HL-60 (cell line): ENCODE measurements at regions not wholly inside any gene's neighbourhood (a gene's known extent, or its start where the extent isn't known, plus 50 kb on each side); places are given as distances from the start of the nearest gene placed in this dataset.

Experiments
- DNase-seq, 2 experiments: peaks; one replicate each; pipeline ENCODE4 v3.0.0-alpha.2; 2010 to 2020; ENCODE audit warnings: low read depth in 1 of 2, low spot score in 1 of 2
- H3K27ac ChIP-seq: fragments of 250-450 bp; sonication (Bioruptor Pico); replicated peaks from 2 replicates; pipeline ENCODE4 v1.5.1; 2020; ENCODE audit warnings: mild to moderate bottlenecking, moderate library complexity
- H3K27me3 ChIP-seq: fragments of 250-450 bp; sonication (Bioruptor Pico); 2 replicates; pipeline ENCODE4 v1.5.1; 2021; ENCODE audit warnings: mild to moderate bottlenecking, moderate library complexity; ENCODE audit not compliant: insufficient read depth, poor library complexity, severe bottlenecking
- H3K4me3 ChIP-seq: replicated peaks from 2 replicates; pipeline ENCODE4 v1.5.1; 2011; ENCODE audit warnings: mild to moderate bottlenecking, control low read depth, low read length; ENCODE audit not compliant: insufficient read depth
- GABPA ChIP-seq: IDR thresholded peaks from 2 replicates; pipeline ENCODE4 v1.6.1; 2012; ENCODE audit warnings: low read depth
- POLR2AphosphoS5 ChIP-seq: IDR thresholded peaks from 2 replicates; pipeline ENCODE4 v1.6.1; 2012; ENCODE audit warnings: low read depth
- SPI1 ChIP-seq: IDR thresholded peaks from 2 replicates; pipeline ENCODE4 v1.6.1; 2012; ENCODE audit warnings: low read depth, mild to moderate bottlenecking, borderline replicate concordance
- TF ChIP-seq, protein P1 (sequence below): IDR thresholded peaks from one replicate; pipeline ENCODE4 v1.5.1; 2011; ENCODE audit warnings: low read length, control low read depth, inconsistent platforms; ENCODE audit not compliant: insufficient read depth
- TF ChIP-seq, protein P2 (sequence below): IDR thresholded peaks from 2 replicates; pipeline ENCODE4 v1.6.1; 2012; ENCODE audit warnings: low read depth; ENCODE audit not compliant: insufficient replicate concordance

DNA sequence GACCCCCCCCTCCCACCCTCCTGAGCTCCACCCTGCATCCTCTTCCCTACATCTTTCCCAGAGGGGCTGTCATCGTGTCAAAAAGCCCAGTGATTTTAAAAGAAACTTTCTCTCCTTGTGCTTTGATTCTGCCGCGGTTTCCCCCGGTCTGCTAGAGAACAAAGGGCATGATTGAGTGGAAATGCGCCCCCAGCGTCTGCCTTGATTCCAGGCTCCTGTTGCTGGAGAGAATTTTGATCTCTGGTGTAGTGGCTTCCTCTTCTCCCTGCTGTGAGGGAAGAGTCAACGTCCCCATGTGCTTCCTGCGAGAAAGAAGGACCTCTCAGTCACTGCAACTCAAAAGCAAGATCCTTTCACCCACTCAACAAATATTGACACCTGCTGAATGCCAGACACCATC, 61.9 kb upstream of the RAPGEF1 start:
- Histone ChIP-seq H3K27me3 (no peaks in the 10 kb centered on the region), H3K27ac (no peak overlapping the region), H3K4me3 (no peak overlapping the region)
- no peak for DNase-seq
- TF ChIP-seq, protein P1, sequence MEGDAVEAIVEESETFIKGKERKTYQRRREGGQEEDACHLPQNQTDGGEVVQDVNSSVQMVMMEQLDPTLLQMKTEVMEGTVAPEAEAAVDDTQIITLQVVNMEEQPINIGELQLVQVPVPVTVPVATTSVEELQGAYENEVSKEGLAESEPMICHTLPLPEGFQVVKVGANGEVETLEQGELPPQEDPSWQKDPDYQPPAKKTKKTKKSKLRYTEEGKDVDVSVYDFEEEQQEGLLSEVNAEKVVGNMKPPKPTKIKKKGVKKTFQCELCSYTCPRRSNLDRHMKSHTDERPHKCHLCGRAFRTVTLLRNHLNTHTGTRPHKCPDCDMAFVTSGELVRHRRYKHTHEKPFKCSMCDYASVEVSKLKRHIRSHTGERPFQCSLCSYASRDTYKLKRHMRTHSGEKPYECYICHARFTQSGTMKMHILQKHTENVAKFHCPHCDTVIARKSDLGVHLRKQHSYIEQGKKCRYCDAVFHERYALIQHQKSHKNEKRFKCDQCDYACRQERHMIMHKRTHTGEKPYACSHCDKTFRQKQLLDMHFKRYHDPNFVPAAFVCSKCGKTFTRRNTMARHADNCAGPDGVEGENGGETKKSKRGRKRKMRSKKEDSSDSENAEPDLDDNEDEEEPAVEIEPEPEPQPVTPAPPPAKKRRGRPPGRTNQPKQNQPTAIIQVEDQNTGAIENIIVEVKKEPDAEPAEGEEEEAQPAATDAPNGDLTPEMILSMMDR: no peak
- TF ChIP-seq GABPA (no peak), SPI1 (no peak), POLR2AphosphoS5 (no peak)
- TF ChIP-seq, protein P2, sequence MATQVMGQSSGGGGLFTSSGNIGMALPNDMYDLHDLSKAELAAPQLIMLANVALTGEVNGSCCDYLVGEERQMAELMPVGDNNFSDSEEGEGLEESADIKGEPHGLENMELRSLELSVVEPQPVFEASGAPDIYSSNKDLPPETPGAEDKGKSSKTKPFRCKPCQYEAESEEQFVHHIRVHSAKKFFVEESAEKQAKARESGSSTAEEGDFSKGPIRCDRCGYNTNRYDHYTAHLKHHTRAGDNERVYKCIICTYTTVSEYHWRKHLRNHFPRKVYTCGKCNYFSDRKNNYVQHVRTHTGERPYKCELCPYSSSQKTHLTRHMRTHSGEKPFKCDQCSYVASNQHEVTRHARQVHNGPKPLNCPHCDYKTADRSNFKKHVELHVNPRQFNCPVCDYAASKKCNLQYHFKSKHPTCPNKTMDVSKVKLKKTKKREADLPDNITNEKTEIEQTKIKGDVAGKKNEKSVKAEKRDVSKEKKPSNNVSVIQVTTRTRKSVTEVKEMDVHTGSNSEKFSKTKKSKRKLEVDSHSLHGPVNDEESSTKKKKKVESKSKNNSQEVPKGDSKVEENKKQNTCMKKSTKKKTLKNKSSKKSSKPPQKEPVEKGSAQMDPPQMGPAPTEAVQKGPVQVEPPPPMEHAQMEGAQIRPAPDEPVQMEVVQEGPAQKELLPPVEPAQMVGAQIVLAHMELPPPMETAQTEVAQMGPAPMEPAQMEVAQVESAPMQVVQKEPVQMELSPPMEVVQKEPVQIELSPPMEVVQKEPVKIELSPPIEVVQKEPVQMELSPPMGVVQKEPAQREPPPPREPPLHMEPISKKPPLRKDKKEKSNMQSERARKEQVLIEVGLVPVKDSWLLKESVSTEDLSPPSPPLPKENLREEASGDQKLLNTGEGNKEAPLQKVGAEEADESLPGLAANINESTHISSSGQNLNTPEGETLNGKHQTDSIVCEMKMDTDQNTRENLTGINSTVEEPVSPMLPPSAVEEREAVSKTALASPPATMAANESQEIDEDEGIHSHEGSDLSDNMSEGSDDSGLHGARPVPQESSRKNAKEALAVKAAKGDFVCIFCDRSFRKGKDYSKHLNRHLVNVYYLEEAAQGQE: no peak

DNA sequence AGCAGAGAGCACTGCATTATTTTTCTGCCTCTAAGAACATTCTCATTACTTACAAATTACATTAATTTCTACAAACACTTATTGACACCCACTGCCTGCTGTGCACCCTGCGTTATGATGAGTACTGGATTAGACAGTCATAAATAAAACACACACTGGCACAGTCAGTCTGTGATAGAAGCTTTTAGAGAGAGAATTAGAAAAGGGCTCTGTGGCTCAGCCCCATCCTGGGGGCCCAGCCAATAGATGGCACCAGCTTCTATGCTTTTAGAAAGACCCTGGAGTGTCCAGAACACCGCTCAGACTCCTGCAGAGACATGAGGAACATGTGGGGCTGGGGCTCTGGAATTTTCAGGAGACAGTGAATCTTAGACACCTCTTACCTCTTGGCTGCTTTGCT, 61.0 kb upstream of the RAPGEF1 start:
- Histone ChIP-seq H3K27ac (no peak overlapping the region), H3K4me3 (no peak overlapping the region), H3K27me3 (no peaks in the 10 kb centered on the region)
- DNase-seq: no peak
- TF ChIP-seq, protein P2: no peak
- TF ChIP-seq GABPA: no peak
- TF ChIP-seq, protein P1: no peak
- TF ChIP-seq POLR2AphosphoS5: no peak
- TF ChIP-seq SPI1: no peak

DNA sequence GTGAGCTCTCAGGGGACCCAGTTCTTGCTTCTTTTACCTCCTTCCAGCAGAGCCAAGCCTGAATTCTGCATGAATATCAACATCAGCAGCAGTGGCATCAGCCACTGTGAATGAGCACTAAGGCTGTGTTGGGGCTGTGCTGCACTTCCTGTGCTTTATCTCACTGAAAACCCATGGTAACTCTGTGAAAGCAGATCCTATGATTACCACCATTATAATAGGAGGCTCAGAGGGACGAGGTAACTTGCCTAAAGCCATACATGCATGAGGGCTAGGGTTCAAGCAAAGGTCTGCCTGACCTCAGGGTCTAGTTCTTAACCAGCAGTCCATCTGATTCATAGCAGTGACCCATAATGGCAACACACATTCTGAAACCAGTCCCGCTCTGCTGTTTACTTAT, 60.5 kb upstream of the RAPGEF1 start:
- H3K27me3 ChIP-seq: no peaks in the 10 kb centered on the region
- TF ChIP-seq, protein P1: no peak
- no peak for TF ChIP-seq GABPA
- TF ChIP-seq POLR2AphosphoS5: no peak
- TF ChIP-seq, protein P2: peak; percentile 50
- TF ChIP-seq SPI1: no peak
- H3K27ac ChIP-seq: no peak overlapping the region
- no peak overlapping the region for H3K4me3 ChIP-seq
- DNase-seq: no peak
